Medulla oblongata (tissue), 1 donor: ENCODE measurements at regions not wholly inside any gene's neighbourhood (a gene's known extent, or its start where the extent isn't known, plus 50 kb on each side); places are given as distances from the start of the nearest gene placed in this dataset.
"Not testable (repeated sequence)": the region's sequence is repeated elsewhere in the genome, so short reads cannot be mapped to it uniquely, and the experiment has no call there.

Experiments used
- DNase-seq: peaks from one replicate; pipeline ENCODE4 v3.0.0-alpha.2; 2015; ENCODE audit errors: extremely low spot score

GRCh38 chr7:131019351-131019750 lies 285.3 kb upstream of the KLF14 start:
- DNase-seq = no peak

DNA sequence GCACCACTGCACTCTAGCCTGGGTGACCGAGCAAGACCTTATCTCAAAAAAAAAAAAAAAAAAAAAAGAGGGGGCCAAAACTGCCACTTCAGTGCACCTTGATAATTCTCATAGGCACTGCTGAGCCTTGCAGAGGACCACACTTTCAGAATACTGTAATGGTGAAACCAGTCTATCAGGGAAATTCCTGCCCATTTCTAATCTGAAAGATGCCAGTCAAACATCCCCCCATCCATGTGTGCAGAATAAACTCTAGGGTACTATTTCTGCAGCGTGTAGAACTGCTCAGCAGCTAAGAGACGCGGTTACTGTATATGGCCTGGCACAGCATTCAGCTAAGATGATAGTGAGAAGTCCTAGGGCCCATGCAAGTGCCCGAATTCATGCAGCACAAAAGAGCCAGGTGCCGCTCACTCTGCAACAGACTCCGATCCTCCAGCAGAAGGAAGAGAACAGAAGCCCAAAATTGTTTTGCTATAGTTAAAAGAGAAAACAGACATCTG lies 286.8 kb upstream of the KLF14 start:
- DNase-seq = no peak

GRCh38 chr7:131021460-131021859 lies 287.5 kb upstream of the KLF14 start:
- DNase-seq = no peak

DNA sequence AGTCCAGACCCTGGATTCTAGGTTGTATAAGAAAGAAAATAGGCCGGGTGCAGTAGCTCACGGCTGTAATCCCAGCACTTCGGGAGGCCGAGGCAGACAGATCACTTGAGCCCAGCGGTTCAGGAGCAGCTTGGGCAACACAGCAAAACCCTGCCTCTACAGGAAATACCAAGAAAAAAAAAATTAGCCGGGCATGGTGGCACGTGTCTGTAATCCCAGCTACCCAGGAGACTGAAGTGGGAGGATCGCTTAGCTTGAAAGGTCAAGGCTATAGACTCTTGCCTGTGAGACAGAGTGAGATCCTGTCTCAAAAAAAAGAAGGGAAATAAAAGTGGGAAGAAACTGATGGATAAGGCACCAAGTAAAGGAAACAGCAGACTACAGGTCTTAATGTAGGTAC lies 287.9 kb upstream of the KLF14 start:
- DNase-seq = no peak

DNA sequence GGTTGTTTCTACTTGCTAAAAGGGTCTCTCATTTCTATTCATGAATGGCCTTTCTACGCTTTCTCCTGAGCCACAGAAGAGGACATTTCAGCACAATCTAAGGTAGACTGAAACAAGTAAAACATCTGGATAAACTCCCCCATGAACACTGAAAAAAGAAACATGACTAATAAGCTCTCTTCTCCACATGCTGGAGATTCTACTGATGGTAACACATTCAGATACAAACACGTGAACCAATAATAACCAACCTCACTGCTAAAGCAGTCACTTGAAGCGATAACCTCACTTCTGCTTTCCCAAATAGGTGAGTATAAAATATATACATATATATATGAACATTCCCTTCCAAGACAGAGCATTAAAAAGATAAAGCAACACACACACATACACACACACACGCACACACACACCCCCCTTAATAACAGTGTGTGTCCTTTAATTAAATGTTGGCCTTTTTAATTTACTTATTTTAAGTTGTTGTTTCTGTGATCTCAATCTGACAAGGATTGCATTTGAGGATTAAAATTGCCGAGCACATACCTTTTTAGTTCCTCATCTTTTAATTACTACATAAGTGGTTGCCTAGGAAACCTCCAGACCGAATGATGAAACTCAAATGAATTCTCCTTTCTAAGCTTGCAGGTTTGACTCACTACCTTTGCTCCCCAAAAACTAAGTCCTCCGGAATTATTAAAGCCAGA lies 292.4 kb upstream of the KLF14 start:
- no peak for DNase-seq

- peak; percentile 41 for DNase-seq
These were observed 293.3 kb upstream of the KLF14 start for GRCh38 chr7:131027287-131027773.

- DNase-seq = no peak
These were observed 294.3 kb upstream of the KLF14 start for GRCh38 chr7:131028295-131028694.

GRCh38 chr7:131029002-131029401 lies 295.0 kb upstream of the KLF14 start:
- DNase-seq = no peak

GRCh38 chr7:131031099-131031868 lies 296.4 kb upstream of the MKLN1 start:
- DNase-seq = no peak

DNA sequence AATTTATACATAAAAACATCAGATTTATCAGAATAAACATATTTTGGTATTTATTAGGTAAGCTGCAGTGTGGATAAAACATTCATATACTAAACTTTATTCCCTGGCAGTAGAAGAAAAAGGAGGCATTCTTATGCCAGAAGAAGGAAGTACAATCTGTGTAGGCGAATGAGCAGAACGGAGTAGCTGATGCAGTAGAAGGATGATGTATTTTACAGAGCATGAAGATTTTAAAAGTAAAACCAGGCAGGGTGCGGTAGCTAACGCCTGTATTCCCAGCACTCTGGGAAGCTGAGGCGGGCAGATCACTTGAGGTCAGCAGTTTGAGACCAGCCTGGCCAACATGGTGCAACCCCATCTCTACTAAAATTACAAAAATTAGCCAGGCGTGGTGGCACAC lies 294.9 kb upstream of the MKLN1 start:
- no peak for DNase-seq

- DNase-seq = peak; percentile 54
These were observed 293.4 kb upstream of the MKLN1 start for GRCh38 chr7:131034166-131034881.

DNA sequence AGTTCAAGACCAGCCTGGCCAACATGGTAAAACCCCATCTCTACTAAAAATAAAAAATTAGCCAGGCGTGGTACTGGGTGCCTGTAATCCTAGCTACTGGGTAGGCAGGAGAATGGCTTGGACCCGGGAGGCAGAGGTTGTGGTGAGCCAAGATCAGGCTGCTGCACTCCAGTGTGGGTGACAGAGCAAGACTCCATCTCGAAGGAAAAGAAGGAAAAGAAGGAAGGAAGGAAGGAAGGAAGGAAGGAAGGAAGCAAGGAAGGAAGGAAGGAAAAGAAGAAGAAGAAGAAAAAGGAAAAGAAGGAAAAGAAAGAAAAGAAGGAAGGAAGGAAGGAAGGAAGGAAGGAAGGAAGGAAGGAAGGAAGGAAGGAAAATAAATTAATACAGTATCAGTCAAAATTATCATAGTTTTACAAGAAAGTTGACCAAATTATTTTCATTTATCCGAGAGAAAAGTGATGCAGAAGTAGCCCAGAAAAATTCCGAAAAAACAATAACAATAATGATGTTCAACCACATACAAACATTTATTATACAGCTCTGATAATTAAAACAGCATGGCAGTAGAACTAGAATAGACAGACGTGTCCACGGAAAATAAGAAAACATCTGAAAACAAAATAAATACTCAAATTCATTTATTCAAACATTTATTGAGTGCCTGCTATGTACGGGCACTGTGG lies 292.4 kb upstream of the MKLN1 start:
- DNase-seq = no peak

GRCh38 chr7:131038153-131038552 lies 289.5 kb upstream of the MKLN1 start:
- DNase-seq = no peak

- no peak for DNase-seq
These were observed 288.3 kb upstream of the MKLN1 start for GRCh38 chr7:131039355-131039762.

- peak; percentile 39 for DNase-seq
These were observed 287.8 kb upstream of the MKLN1 start for GRCh38 chr7:131039836-131040235.

- peak; percentile 88 for DNase-seq
These were observed 287.2 kb upstream of the MKLN1 start for GRCh38 chr7:131040467-131040932.

DNA sequence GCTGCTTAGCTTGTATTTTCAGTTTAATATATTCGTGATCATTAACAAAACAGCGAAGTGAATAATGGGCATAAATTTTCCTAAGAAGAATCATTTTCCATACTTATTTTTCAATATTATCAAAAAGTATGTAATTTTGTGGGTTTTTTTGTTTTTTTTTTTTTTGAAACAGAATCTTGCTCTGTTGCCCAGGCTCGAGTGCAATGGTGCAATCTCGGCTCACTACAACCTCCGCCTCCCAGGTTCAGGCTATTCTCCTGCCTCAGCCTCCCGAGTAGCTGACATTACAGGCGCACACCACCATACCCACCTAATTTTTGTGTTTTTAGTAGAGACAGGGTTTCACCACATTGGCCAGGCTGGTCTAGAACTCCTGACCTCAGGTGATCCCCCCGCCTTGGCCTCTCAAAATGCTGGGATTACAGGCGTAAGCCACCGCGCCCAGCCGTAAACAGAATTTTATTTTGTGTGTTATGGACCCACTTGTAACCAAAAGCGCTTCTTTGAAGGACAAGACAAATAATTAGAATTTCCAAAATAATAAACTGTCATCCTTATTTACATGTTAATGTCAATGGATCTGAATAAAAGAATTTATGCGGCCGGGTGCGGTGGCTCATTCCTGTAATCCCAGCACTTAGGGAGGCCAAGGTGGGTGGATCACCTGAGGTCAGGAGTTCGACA lies 286.5 kb upstream of the MKLN1 start:
- not testable (repeated sequence) for DNase-seq

GRCh38 chr7:131042269-131043160 lies 285.2 kb upstream of the MKLN1 start:
- DNase-seq = no peak

DNA sequence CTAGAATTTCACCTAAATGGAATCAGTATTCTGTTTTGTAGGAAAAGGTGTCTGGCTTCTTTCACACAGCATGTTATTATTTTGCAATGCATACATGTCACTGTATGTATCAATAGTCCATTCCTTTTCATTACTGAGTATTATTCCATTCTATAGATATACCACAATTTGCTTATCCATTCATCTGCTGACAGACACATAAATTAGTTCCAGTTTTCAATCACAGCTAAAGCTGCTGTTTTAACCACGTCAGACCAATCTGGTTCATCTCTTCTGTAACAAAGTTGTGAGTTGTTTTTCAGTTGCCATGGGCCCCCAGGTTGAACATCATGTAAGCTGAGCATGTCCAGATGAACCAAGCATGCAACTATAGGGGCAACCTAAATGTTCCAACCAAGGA lies 282.1 kb upstream of the MKLN1 start:
- DNase-seq = no peak

DNA sequence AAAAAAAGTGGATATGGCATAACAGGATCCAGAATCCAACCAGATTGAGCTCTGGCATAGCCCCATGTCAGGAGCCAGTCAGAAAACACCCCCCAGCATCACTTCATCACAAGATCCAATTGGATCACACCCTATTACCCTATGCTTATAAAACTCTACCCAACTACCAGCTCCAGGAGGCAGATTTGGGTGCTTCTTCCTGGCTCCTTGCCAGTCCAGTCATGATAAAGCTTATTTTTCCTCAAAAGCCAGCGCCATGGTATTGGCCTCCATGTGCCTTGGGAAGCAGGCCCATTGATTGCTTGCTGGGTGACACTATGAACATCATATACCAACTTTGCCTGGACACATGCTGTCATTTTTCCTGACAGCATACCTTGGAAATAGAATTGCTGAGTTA lies 281.4 kb upstream of the MKLN1 start:
- DNase-seq = no peak
